SKM-1 (cell line): ENCODE measurements at regions not wholly inside any gene's neighbourhood (a gene's known extent, or its start where the extent isn't known, plus 50 kb on each side); places are given as distances from the start of the nearest gene placed in this dataset.

Experiments used
- DNase-seq: peaks from one replicate; lab custom pipeline; 2025; ENCODE audit not compliant: unreplicated experiment; lab: John Stamatoyannopoulos, UW

DNA sequence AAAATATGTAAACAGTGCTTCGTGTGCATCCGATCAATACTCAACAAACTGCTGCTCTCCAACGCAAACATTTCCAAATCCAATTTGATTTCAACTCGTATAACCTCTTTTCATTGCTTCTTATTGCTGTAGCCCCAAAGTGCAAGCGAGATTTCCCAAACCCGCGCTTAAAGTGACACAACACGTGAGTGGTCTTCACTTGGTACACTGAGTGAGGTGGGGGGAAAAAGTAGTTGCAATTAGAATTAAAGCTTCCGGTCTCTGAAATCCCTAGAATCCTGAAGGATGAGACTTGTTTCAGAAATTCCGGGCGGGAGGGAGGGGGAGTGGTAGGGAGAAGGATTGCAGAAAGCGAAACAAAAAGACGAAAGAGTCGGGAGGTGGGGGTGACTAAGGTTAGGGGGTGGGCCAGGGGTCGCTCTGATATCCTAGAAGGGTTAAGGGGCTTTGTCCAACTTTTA lies 387.5 kb downstream of the BCAT1 start:
- DNase-seq, result no peak

DNA sequence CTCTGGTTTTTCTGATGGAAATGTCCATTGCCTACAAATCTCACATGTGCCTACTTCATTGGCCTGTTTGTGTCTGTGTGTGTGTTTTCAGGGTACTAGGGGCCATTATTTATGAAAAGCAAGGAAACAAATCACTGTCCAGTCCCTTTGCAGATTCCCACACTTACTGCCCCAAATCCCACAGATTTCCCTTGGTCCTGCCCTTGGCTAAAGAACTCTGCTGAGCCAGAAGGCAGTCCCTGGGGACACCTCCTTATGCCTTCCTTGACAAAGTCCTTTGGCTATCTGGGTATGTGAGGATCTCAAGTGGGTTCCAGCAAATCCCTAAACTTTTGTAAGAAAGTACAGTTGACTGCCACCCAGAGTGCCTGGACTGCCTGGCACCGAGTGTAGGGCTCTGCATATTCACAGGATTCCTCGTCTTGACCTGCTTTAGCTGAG lies 388.1 kb downstream of the BCAT1 start:
- no peak for DNase-seq

DNA sequence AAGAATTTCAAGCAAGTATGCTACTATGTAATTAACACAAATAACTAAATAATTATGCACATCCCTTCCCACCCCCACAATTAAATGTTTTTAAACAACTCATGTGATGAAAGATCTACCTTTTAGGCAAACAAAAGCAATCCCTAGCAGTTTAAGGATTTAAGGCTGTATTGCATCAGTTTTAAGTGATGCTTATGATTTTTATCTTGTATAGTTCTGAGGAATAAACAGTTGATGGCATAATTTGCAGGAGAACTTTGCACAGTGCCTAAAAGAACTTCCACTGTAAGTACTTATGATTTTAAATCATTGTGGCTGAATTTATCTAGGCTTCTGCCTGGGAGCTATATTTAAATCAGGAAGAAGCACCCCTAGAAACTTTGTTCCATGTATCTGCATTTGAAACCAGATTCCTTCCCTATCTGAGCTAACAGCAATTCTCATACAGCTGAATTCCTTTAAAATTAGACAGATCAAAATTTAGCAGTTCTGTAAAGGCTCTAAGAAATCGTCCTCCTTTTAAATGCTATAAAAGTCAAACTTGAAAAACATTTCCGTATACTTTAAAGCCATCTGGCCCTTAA lies 388.6 kb downstream of the BCAT1 start:
- no peak for DNase-seq

DNA sequence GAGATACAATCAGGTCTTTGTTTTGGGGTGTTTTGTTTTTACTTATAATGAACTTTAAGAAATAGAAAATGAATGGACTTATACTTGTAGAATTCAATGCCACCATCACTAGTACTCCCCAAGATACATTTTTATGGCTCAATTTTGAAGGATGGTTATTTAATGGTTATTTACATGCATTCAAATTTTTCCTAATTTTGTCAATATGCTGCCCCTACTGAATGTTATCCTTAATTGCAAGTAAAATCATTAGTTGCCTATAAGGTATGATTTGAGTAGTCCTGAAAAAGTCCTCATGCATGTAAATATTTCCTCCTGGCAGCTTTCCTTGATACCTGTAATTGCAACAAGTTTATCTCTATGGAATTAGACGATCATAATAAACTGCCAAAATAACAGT lies 391.2 kb downstream of the BCAT1 start:
- no peak for DNase-seq

DNA sequence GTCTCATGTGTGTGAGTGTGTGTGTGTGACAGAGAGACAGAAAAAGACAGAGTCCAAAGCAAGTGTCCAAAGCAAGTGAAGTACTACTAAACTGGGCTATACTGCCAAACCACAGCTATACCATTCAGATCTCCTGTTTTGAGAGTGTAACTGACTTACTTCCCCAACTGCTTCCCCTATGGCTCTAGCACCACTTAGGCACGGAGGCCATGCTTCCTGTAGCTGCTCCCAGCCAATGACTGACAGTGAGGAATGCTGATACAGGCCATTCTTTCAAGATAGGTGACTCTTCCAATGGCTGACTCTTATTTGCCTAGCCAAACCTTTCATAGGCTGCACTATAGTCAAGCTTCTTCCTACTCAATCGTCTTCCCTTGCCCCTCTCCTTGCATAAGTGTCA lies 393.2 kb downstream of the BCAT1 start:
- no peak for DNase-seq

DNA sequence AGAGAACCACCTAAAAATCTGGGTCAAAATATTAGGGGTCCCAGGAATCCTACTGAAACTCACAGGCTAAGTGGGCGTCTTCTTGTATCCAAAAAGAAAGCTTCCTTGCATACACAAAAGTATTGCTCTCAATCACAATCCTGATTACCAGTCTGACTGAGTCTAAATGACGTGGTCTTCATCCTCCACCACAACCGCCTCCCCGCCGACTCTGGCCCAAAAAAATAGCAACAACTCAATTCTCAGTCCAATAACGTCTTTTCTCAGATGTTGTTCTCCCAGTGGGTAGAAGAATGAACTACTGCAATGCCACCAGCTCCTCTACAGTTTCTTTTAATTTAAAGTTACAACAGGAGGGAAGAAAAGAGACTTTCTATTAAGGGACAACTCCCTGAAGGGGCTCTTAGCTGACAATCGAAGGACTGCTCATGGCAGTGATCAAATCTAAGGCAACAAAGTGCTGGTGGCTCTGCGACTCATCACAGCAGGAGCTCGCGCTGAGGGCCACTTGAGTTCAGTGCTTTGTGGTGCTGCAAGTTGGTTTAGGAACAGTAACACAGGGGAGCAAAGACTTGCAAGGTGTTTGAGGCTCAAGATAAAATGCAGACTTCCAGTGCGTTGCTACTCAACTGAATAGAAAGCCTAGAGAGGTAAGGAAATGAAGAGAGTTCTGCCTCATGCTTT lies 394.1 kb downstream of the BCAT1 start:
- DNase-seq, result no peak

DNA sequence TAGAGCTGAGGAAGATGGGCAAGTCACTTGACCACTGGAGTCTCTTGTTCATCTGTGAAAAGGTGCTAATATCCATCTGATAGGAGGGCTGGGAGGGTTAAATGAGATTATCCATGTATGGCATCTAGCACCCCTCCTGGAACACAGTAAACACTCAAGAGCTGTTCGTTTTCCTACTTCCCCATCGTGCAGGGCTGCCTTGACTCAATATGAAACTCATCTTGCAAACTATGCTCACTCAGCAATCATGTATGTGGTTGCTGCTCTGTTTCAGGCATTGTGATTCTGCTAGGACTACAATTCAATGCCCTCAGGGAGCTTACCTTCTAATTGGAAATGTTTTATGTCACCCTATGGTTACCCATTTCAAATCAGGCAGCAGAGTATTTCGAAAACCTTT lies 395.6 kb downstream of the BCAT1 start:
- DNase-seq, result no peak

DNA sequence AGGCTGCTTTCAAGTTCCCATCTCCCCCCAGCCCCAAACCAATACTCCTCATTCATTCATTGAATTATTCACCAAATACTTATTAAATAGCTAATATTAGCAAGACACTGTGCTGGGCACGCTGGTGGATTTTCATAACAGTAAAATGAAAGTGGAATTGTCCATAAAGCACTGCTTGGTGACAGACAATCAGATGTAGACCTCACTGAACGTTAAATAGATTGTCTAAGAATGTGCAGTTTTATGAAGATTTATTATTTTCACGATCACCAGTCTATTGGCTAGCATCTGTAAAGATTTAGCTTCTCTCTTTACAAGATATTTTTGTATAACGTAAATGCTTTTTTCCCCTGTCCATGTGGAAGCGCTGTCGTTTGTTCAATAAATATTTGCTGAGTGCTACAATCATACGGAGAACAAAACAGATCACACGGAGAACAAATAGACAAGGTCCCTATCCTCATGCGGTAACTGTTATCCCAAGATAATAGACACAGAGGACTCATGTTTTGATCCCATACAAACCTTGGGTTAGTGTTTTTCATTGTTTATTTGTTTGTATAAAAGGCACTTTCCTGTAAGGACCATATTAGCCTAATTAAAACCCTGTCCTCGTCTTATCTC lies 397.6 kb downstream of the BCAT1 start:
- no peak for DNase-seq

DNA sequence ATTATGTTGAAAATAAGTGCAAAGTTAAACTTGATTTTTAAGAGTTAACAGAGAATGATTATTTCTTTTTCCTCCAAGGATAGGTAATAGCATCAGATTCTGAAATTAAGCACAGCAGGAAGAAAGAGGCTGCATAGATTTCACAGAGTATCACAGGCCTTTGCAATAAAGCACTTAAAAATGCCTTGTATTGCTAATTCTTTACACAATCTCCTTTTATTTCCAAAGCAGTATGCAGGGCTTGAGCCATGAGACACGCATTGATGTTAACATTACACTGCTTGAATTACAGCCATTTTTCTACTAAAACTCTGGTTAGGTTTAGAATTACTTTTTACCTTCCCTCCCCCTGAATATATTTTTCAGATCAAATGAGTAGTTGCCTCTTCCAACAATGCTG lies 398.3 kb downstream of the BCAT1 start:
- DNase-seq, result no peak

DNA sequence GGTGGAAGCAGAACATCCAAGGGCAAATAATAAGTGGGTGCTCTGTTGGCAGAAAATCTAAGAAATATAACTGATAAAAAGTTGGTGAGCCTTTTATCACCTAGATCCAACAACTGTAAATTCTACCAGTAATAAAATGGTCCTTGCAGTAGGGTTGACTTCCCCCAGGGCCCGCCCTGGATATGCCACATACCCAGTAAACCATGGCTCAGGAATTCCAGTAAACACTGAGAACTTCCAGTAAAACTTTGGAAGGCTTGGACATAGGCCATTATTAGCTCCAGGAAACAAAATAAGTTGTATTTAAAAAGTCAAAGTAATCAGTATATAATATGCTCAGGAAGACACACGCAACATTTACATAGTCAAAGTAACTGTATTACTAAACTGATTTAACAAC lies 402.2 kb downstream of the BCAT1 start:
- DNase-seq, result no peak

DNA sequence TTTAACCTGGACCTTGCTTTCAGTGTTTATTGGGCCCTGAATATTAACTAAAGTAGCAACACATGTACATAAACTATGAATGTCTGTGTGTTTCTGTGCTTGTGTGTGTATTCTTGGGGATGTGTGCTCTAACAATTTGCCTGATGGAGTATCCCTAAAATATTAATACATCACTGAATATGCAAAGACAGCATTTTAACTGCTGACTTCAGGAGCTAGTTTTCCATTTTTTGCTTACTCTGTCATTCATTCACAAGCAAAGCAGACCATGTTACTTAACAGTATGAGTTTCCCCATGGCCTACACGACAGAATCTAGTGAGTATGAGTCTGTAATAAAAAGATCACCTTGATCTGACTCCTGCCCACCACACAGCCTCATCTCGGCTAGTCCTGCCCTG lies 402.8 kb downstream of the BCAT1 start:
- DNase-seq, result no peak

DNA sequence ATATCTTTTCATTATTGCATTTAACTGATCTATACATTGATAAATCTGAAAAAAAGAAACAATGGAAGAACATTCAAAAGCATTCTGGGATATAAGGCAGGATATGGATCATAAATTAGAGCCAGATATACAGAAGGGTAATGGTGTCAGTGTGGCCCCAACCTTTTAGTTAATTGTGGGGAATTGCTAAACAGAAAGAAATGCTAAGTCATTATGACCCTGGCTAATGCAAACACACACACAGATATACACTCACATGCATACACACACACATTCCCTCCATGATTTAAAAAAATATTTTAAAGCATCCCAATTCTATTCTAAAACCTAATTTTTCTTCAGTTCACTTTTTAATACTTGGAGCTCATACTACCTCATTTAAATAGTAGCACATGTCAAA lies 404.5 kb downstream of the BCAT1 start:
- no peak for DNase-seq

DNA sequence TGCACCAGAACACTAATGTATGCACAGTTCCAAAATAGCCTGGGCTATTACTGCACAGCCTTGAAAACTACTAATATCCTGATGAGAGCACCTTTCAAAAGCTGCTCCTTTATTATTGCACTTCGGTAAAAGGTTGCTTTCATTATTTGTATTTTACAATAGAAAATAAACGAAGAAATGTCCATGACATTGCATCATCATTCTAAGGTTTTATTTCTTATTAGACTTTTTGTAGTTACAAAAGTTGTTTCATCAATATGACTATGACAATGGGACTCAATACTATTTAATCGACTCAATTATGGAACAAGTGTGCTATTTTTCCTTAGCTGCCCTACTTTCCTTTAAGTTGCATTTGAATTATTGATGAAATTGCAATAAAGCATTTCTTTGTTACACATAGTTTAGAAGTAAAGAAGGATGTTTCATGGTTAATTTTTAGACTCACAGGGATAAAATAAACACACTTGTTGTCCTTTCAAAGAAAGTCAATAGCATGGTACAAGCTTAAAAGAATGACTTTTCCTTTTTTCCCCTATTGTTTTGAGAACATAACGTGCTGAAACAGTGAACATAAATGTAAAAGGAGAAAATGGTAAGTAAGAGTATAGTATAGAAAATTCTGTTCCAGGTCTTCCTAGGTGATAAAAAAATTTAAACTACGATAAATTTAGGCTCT lies 407.6 kb downstream of the BCAT1 start:
- DNase-seq, result no peak

DNA sequence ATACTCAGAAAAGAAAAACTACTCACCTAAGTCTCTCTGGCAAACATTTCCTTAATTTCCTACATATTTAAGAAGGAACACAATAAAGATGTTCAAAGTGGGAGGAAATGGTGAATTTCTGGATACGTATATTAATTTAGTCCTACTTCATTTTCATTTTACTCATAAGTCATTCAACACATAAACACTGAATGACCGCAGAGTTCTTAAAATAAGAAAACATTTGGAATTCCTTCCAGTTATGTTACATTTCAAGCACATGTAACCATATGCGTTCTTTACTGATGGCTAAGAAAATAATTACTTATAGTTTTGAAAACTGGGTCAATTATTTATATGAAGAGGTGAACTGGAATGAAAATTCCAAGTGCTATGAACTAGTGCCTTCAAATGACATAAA lies 409.3 kb downstream of the BCAT1 start:
- no peak for DNase-seq

DNA sequence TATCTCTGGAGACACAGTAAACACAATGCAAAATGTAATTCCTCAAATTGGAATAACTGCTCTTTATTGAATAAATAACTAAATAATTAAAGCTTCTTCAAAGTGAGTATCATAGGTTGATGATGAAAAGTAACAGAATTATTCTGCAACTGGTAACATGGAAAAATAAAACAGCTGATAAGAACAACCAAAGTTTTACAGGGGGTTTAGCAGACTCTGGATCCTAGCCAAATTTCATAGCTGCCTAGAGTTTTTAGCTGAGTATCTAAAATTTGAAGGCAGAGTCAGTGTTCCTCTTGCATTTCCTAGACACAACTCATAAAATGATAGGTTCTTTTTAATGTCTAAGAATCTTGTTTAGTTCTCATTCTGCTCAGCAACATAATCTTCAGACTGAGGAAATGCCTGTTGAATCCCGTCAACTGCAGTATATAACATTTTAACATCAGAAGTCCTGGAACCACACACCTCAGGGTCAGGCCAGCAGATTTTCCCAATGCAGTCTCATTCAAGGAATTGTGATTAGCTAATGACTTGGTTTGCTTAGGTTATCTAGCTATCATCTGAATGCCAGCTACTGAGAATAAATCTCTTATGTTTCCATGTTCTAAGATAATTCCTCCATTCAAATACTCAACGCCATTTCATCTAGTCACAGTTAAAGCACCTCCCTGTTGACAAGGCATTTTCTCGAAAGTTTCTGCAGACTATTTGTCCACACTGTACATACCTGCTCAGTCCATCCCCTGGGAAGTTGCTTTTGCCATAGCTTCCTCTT lies 411.6 kb downstream of the BCAT1 start:
- no peak for DNase-seq

DNA sequence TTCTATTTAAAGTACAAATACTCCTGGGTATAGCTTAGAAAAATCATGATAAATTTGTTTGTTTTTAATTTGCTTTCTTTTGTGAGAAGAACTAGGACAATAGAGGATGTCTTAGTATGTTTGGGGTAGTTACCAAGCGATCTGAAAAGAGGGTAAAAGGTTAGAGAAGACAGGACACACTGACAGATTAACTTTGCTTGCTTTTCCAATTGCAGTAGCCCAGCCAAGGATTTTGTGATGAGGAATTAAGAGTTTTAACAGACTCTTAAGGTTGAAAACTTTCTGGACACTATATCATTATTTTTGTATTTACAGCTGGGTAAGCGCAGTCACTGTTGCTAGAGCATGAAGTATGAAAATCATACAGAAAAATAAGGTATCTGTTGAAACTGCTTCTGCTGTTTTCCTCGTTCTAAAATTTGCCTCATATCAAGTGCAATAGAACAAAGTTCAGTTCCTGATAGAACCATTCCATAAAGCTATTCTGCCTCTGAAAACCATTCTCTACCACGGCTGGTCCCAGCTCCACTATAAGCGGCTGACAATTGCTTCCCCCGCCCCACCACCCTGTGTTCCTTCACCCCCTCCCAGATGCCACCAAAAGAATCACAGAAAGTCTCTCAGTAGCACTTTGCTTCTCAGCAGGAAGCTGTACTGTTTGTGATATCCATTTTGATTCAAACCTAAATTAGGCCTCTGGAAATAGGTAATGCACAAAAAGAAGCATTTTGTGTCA lies 413.4 kb downstream of the BCAT1 start:
- no peak for DNase-seq

DNA sequence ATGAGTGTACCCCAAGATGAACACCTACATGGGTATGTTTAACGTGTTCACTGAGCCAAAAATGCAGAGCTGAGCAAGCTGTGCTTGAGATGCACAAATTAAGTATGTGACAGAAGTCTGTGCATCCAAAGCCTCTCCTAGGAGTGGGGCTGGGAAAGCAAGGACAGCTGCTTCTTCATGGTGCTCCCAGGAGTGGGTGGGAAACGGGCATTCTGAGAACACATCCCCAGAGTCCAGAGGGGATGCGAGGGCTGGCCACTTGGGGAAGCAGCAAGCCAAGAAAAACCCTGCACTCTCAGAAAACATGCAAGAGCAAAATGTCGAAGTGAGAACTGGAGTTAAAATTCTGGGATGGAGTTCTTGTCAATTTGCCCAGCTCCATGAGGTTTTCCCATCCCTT lies 414.3 kb downstream of the BCAT1 start:
- no peak for DNase-seq

DNA sequence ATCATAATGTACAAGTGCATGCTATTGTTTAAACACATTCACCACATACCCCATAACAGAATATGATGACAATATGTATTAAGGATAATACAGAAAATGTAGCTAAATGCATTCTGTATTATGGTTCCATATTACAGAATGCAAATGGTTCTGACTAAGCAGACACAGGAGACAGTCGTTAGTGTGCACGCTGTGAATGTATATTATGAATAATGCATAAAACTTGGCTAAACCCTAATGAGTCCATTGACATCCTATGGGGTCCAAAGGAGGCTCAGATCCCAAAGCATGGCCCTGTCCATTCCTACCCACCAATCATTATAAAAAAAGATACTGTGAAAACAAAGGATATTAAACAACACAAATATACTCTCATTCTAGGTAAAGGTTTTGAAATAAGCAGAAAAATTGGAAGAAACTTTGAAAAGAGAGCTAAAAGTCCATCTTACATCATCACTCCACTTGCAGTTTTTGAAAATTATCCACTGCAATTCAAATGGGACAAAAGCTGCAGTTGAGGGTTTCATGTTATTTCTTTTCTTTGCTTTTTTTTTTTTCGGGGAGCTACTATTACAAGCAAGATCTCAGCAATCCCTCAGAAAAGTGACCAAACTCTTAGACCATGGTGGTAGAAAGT lies 415.1 kb downstream of the BCAT1 start:
- no peak for DNase-seq

DNA sequence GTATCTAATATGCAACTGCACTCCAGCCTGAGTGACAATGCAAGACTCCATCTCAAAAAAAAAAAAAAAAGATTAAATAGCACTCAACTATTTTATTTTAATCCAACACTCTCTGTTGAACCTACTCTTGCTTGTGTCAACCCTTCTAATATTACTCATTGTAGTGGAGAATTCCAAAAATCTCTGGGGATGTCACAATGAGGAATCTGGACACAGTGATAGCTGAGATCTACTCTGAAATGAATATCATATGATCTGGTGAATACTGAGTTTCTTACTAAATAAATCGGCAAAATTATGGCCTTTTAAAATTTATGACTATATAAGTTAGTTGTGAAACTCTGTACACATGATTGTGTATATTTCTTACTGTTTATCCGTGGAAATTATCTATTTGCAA lies 418.2 kb downstream of the BCAT1 start:
- DNase-seq, result no peak

DNA sequence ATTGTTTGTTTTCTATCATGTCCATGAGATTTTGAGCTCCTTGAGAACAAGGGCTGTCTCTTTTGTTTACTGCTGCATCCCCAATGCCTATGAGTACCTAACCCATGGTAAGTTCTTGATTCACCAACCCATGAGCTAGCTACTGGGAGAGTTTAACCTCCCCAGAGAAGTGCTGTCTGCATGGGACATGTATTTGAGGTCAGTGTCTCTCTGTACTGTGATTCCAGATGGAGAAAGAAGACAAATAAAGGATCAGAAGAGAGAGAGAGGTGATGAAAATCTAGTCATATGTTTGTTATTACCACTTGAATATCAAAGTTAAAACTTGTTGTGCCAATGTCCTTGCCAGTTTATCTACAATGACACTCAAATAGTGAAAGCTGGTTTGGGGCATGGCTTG lies 421.8 kb downstream of the BCAT1 start:
- no peak for DNase-seq
